ENCODE measurements at regions not wholly inside any gene's neighbourhood (a gene's known extent, or its start where the extent isn't known, plus 50 kb on each side); places are given as distances from the start of the nearest gene placed in this dataset.

DNA sequence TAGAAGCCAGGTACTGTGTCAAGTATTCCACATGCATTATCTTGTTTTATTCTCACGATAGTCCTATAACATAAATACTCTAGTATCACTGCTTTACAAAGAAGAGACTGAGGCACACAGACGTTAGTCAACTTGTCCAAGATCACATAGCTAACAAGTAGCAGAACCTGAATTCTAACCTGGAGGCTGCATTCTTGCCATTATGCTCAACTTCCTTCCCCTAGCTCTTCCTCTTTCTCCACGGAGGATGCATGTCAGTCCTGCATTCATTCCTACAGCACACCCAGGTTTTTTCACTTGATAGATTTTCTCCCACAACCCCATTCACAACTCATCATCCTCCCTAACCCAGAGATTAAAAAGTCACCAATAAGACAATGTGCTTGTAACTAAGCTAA is 388.5 kb upstream of the NFE2L3 start:
- TF ChIP-seq, protein P1, sequence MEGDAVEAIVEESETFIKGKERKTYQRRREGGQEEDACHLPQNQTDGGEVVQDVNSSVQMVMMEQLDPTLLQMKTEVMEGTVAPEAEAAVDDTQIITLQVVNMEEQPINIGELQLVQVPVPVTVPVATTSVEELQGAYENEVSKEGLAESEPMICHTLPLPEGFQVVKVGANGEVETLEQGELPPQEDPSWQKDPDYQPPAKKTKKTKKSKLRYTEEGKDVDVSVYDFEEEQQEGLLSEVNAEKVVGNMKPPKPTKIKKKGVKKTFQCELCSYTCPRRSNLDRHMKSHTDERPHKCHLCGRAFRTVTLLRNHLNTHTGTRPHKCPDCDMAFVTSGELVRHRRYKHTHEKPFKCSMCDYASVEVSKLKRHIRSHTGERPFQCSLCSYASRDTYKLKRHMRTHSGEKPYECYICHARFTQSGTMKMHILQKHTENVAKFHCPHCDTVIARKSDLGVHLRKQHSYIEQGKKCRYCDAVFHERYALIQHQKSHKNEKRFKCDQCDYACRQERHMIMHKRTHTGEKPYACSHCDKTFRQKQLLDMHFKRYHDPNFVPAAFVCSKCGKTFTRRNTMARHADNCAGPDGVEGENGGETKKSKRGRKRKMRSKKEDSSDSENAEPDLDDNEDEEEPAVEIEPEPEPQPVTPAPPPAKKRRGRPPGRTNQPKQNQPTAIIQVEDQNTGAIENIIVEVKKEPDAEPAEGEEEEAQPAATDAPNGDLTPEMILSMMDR (conservative IDR thresholded peaks at IDR 0.05 in 1 of 2, IDR thresholded peaks at IDR 0.05 in 1 of 2; ENCODE audit: low read depth in 1 of 2, low read length in 2 of 2), result no peak
- no peak for TF ChIP-seq EZH2 (IDR thresholded peaks at IDR 0.05; ENCODE audit: low read length, missing control alignments)
